ENCODE measurements at regions not wholly inside any gene's neighbourhood (a gene's known extent, or its start where the extent isn't known, plus 50 kb on each side); places are given as distances from the start of the nearest gene placed in this dataset.

DNA sequence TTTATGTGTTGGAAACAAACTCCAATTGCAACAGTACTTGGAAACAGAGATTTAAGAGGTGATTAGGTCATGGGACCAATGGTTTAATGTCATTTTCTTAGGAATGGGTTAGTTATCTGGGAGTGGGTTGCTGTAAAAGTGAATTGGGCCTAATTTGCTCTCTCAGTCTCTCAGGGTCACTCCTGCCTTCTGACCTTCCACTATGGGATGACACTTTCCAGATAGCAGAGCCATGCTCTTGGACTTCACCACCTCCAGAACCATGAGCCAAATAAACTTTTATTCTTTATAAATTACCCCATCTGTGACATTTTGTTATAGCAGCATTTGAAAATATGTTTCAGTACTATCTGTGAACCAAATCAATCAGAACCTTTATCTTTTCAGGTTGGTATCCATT lies 1509.1 kb downstream of the REEP3 start:
- no peak for TF ChIP-seq POLR2A (IDR thresholded peaks at IDR 0.05)
- TF ChIP-seq, protein P1, sequence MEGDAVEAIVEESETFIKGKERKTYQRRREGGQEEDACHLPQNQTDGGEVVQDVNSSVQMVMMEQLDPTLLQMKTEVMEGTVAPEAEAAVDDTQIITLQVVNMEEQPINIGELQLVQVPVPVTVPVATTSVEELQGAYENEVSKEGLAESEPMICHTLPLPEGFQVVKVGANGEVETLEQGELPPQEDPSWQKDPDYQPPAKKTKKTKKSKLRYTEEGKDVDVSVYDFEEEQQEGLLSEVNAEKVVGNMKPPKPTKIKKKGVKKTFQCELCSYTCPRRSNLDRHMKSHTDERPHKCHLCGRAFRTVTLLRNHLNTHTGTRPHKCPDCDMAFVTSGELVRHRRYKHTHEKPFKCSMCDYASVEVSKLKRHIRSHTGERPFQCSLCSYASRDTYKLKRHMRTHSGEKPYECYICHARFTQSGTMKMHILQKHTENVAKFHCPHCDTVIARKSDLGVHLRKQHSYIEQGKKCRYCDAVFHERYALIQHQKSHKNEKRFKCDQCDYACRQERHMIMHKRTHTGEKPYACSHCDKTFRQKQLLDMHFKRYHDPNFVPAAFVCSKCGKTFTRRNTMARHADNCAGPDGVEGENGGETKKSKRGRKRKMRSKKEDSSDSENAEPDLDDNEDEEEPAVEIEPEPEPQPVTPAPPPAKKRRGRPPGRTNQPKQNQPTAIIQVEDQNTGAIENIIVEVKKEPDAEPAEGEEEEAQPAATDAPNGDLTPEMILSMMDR (IDR thresholded peaks at IDR 0.05), result no peak

Measured in esophagus squamous epithelium (tissue), 4 donors.